Osteoblast (primary cell): ENCODE measurements at regions not wholly inside any gene's neighbourhood (a gene's known extent, or its start where the extent isn't known, plus 50 kb on each side); places are given as distances from the start of the nearest gene placed in this dataset.

Source experiments
- DNase-seq: peaks from one replicate; pipeline ENCODE4 v3.0.0; 2011; ENCODE audit warnings: low spot score, mixed read lengths; ENCODE audit not compliant: insufficient read length; ENCODE audit errors: missing footprints
- H2AFZ ChIP-seq: 2 replicates; pipeline ENCODE4 v1.6.0; 2011; ENCODE audit warnings: mild to moderate bottlenecking, low read length
- H3K27ac ChIP-seq: 2 replicates; pipeline ENCODE4 v1.5.1; 2011; ENCODE audit warnings: mild to moderate bottlenecking, low read depth, low read length, moderate library complexity
- H3K27me3 ChIP-seq: 2 replicates; pipeline ENCODE4 v1.6.0; 2012; ENCODE audit warnings: mild to moderate bottlenecking, control low read depth, inconsistent platforms, low read length, moderate library complexity; ENCODE audit not compliant: insufficient read depth
- H3K36me3 ChIP-seq: 2 replicates; pipeline ENCODE4 v1.5.1; 2011; ENCODE audit warnings: mild to moderate bottlenecking, low read length, control low read depth, moderate library complexity; ENCODE audit not compliant: insufficient read depth
- H3K4me1 ChIP-seq: 2 replicates; pipeline ENCODE4 v1.5.1; 2011; ENCODE audit warnings: mild to moderate bottlenecking, low read length, control low read depth, moderate library complexity; ENCODE audit not compliant: insufficient read depth
- H3K4me2 ChIP-seq: 2 replicates; pipeline ENCODE4 v1.6.0; 2011; ENCODE audit warnings: mild to moderate bottlenecking, low read length; ENCODE audit not compliant: insufficient read depth
- H3K4me3 ChIP-seq: fragments of 200-600 bp; sonication (generic); 3 replicates; pipeline ENCODE4 v1.5.1; 2012; ENCODE audit warnings: mild to moderate bottlenecking, low read length, inconsistent platforms; ENCODE audit not compliant: insufficient read depth
- H3K79me2 ChIP-seq: 2 replicates; pipeline ENCODE4 v1.6.0; 2012; ENCODE audit warnings: mild to moderate bottlenecking, low read length, control low read depth, inconsistent platforms; ENCODE audit not compliant: insufficient read depth
- H3K9me3 ChIP-seq: 2 replicates; pipeline ENCODE4 v1.5.1; 2011; ENCODE audit warnings: low read depth, low read length, control low read depth
- H4K20me1 ChIP-seq: 2 replicates; pipeline ENCODE4 v1.6.0; 2012; ENCODE audit warnings: mild to moderate bottlenecking, low read length, control low read depth; ENCODE audit not compliant: insufficient read depth
- CTCF ChIP-seq: IDR thresholded peaks from 2 replicates; pipeline ENCODE4 v1.5.1; 2011; ENCODE audit warnings: mild to moderate bottlenecking, low read depth, low read length, moderate library complexity; ENCODE audit errors: extremely low read depth

GRCh38 chr18:27449104-27449503 lies 264.0 kb upstream of the CHST9 start:
- H3K4me2 ChIP-seq = no peak overlapping the region
- no peaks in the 10 kb centered on the region for H3K4me1 ChIP-seq
- H3K27me3 ChIP-seq = no peaks in the 10 kb centered on the region
- H3K9me3 ChIP-seq = no peaks in the 10 kb centered on the region
- no peaks in the 10 kb centered on the region for H3K79me2 ChIP-seq
- H2AFZ ChIP-seq = no peak overlapping the region
- TF ChIP-seq CTCF = no peak
- H4K20me1 ChIP-seq = no peaks in the 10 kb centered on the region
- H3K27ac ChIP-seq = no peak overlapping the region
- no peak overlapping the region for H3K4me3 ChIP-seq
- DNase-seq = no peak
- H3K36me3 ChIP-seq = no peaks in the 10 kb centered on the region

- no peak for DNase-seq
- Histone ChIP-seq H3K27ac (no peak overlapping the region), H3K27me3 (no peaks in the 10 kb centered on the region), H3K4me3 (no peak overlapping the region), H3K36me3 (no peaks in the 10 kb centered on the region), H3K4me2 (no peak overlapping the region), H3K79me2 (no peaks in the 10 kb centered on the region), H2AFZ (no peak overlapping the region), H3K4me1 (no peaks in the 10 kb centered on the region), H3K9me3 (no peaks in the 10 kb centered on the region), H4K20me1 (no peaks in the 10 kb centered on the region)
- no peak for TF ChIP-seq CTCF
These were observed 262.8 kb upstream of the CHST9 start for GRCh38 chr18:27447930-27448329.

GRCh38 chr18:27447451-27447881 lies 262.4 kb upstream of the CHST9 start:
- no peak for DNase-seq

GRCh38 chr18:27430595-27430994 lies 245.5 kb upstream of the CHST9 start:
- DNase-seq = no peak
- Histone ChIP-seq H3K4me2 (no peak overlapping the region), H3K79me2 (no peaks in the 10 kb centered on the region), H3K9me3 (no peaks in the 10 kb centered on the region), H4K20me1 (no peaks in the 10 kb centered on the region), H3K27ac (no peak overlapping the region), H3K36me3 (no peaks in the 10 kb centered on the region), H3K4me3 (no peak overlapping the region), H3K4me1 (no peaks in the 10 kb centered on the region), H3K27me3 (no peaks in the 10 kb centered on the region), H2AFZ (no peak overlapping the region)
- TF ChIP-seq CTCF = no peak

More at GRCh38 chr18:27447451-27447881, 262.4 kb upstream of the CHST9 start:
- Histone ChIP-seq H3K4me1 (no peaks in the 10 kb centered on the region), H3K27ac (no peak overlapping the region), H3K36me3 (no peaks in the 10 kb centered on the region), H3K27me3 (no peaks in the 10 kb centered on the region), H4K20me1 (no peaks in the 10 kb centered on the region), H3K4me3 (no peak overlapping the region), H2AFZ (no peak overlapping the region), H3K79me2 (no peaks in the 10 kb centered on the region), H3K9me3 (no peaks in the 10 kb centered on the region), H3K4me2 (no peak overlapping the region)
- no peak for TF ChIP-seq CTCF
